ENCODE measurements at regions not wholly inside any gene's neighbourhood (a gene's known extent, or its start where the extent isn't known, plus 50 kb on each side); places are given as distances from the start of the nearest gene placed in this dataset.
"Not testable (repeated sequence)": the region's sequence is repeated elsewhere in the genome, so short reads cannot be mapped to it uniquely, and the experiment has no call there.

GRCh38 chrX:140138492-140138891, 173.2 kb upstream of the CXorf66 start:
- not testable (repeated sequence) for TF ChIP-seq POLR2A (IDR thresholded peaks at IDR 0.05; ENCODE audit: low read length); GATA1 (IDR thresholded peaks at IDR 0.05; ENCODE audit: low read depth, low read length)
